Prostate gland (tissue), 2 donors: ENCODE measurements at regions not wholly inside any gene's neighbourhood (a gene's known extent, or its start where the extent isn't known, plus 50 kb on each side); places are given as distances from the start of the nearest gene placed in this dataset.

Source experiments
- CTCF ChIP-seq, 4 experiments: fragments of 200-600 bp in 2 of 4; fragments of 450-650 bp in 2 of 4; sonication (generic) in 2 of 4; IDR thresholded peaks; 1 replicate in 3 of 4; 2 replicates in 1 of 4; pipeline ENCODE4 v1.5.1; 2016 to 2019; ENCODE audit warnings: antibody characterized with exemption in 4 of 4, mild to moderate bottlenecking in 2 of 4, moderate library complexity in 2 of 4
- POLR2AphosphoS5 ChIP-seq: sonication (generic); formaldehyde crosslinking; IDR thresholded peaks from one replicate; pipeline ENCODE4 v1.6.1; 2017; ENCODE audit warnings: antibody characterized with exemption

- TF ChIP-seq CTCF (IDR thresholded peaks at IDR 0.05) (no peak), POLR2AphosphoS5 (no peak)
Measured at GRCh38 chr11:129743112-129743815, 72.4 kb upstream of the TMEM45B start.
